WTC11 (cell line): ENCODE measurements at regions not wholly inside any gene's neighbourhood (a gene's known extent, or its start where the extent isn't known, plus 50 kb on each side); places are given as distances from the start of the nearest gene placed in this dataset.

Experiments
- NFE2L1 ChIP-seq: sonication (generic); formaldehyde crosslinking; IDR thresholded peaks from 2 replicates; pipeline ENCODE4 v1.8.1; 2023; ENCODE audit warnings: missing genetic modification reagents
- TF ChIP-seq, protein P1 (sequence below): fragments of 200-600 bp; IDR thresholded peaks from 2 replicates; pipeline ENCODE4 v1.8.0; 2022; ENCODE audit warnings: antibody characterized with exemption

DNA sequence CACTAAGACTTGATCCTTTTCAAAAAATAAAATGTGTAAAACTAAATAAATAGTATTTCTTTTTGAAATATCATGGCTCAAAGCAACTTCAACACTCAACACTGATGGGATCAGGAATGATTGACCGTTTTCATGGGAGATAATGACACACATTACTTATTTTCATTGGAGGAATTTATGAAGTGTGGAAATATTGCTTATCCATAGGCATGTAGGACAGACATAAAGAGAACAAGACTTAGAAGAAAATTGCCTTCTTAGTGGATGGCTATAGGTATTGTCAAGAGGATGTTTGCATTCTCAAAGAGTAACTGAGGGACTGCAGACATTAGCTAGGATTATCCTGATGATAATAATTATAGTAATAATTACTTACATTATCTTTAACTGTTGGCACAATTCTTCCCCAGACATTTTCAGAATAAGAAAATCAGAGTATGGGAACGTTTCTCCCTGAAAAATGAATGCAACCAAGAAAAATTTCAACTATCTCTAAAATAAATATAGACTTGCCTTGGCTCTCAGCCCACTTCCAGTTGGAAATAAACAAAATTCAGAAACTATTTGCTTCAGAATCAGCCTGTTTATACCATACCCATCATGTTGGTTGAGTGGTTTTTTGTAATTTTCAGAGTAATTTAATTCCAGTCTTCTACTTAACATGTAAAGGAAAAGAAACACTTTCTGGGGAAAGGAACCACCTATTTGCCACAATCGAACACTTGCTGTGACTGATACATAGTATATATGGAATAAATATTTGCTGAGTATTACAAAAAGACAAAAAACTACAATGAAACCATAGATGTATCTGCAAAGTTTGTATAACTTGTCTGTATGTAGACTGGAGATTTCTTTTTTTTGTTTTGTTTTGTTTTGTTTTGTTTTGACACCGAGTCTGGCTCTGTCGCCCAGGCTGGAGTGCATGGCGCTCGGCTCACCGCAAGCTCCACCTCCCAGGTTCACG, 165.7 kb downstream of the TMX3 start:
- TF ChIP-seq, protein P1, sequence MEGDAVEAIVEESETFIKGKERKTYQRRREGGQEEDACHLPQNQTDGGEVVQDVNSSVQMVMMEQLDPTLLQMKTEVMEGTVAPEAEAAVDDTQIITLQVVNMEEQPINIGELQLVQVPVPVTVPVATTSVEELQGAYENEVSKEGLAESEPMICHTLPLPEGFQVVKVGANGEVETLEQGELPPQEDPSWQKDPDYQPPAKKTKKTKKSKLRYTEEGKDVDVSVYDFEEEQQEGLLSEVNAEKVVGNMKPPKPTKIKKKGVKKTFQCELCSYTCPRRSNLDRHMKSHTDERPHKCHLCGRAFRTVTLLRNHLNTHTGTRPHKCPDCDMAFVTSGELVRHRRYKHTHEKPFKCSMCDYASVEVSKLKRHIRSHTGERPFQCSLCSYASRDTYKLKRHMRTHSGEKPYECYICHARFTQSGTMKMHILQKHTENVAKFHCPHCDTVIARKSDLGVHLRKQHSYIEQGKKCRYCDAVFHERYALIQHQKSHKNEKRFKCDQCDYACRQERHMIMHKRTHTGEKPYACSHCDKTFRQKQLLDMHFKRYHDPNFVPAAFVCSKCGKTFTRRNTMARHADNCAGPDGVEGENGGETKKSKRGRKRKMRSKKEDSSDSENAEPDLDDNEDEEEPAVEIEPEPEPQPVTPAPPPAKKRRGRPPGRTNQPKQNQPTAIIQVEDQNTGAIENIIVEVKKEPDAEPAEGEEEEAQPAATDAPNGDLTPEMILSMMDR = no peak
- no peak for TF ChIP-seq NFE2L1
